Ishikawa (cell line): ENCODE measurements at regions not wholly inside any gene's neighbourhood (a gene's known extent, or its start where the extent isn't known, plus 50 kb on each side); places are given as distances from the start of the nearest gene placed in this dataset.

Experiments
- CEBPB ChIP-seq: IDR thresholded peaks from 2 replicates; pipeline ENCODE4 v1.6.1; 2012
- CREB1 ChIP-seq: IDR thresholded peaks from 2 replicates; pipeline ENCODE4 v1.6.1; 2012; ENCODE audit warnings: low read depth
- EGR1 ChIP-seq: IDR thresholded peaks from 2 replicates; pipeline ENCODE4 v1.6.1; 2012
- EP300 ChIP-seq: IDR thresholded peaks from 2 replicates; pipeline ENCODE4 v1.6.1; 2012; ENCODE audit warnings: borderline replicate concordance
- FOXM1 ChIP-seq: IDR thresholded peaks from 2 replicates; pipeline ENCODE4 v1.6.1; 2012; ENCODE audit warnings: low read depth, borderline replicate concordance
- NFIC ChIP-seq: IDR thresholded peaks from 2 replicates; pipeline ENCODE4 v1.6.1; 2012
- RAD21 ChIP-seq: IDR thresholded peaks from 2 replicates; pipeline ENCODE4 v1.6.1; 2012; ENCODE audit warnings: low read depth
- TAF1 ChIP-seq: IDR thresholded peaks from 2 replicates; pipeline ENCODE4 v1.6.1; 2012; ENCODE audit warnings: low read depth, mild to moderate bottlenecking
- TCF12 ChIP-seq: IDR thresholded peaks from 2 replicates; pipeline ENCODE4 v1.6.1; 2012; ENCODE audit warnings: low read depth
- TEAD4 ChIP-seq: IDR thresholded peaks from 2 replicates; pipeline ENCODE4 v1.6.1; 2012
- YY1 ChIP-seq: IDR thresholded peaks from 2 replicates; pipeline ENCODE4 v1.6.1; 2012; ENCODE audit warnings: low read depth
- ZBTB7A ChIP-seq: IDR thresholded peaks from 2 replicates; pipeline ENCODE4 v1.6.1; 2012; ENCODE audit warnings: low read depth
- TF ChIP-seq, protein P1 (sequence below): IDR thresholded peaks from 2 replicates; pipeline ENCODE4 v1.6.1; 2012
- TF ChIP-seq, protein P2 (sequence below): IDR thresholded peaks from 2 replicates; pipeline ENCODE4 v1.6.1; 2012; ENCODE audit warnings: low read depth, mild to moderate bottlenecking
- TF ChIP-seq, protein P3 (sequence below): IDR thresholded peaks from 2 replicates; pipeline ENCODE4 v1.6.1; 2012

DNA sequence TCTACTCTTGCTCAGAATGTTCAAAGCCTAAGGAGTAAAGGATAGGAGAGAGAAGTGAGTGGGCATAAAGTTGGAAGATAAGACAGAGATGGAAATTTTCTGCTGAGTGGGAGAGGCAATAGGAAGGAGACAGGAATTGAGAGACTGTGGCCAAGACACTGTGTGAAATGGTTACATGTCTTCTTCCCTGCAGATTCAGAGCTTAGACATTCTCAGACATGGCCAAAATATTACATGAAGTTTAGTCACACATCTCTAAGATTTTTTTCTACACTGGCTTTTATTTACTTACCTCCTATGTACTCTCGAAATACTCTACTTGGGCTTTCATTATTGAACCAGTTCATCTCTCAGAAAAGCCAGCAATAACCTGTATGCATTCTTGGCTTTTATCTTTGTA, 363.0 kb upstream of the FANCL start:
- TF ChIP-seq TAF1 (no peak), CREB1 (no peak), EP300 (no peak), TCF12 (no peak), NFIC (no peak), RAD21 (no peak), FOXM1 (no peak)
- TF ChIP-seq, protein P1, sequence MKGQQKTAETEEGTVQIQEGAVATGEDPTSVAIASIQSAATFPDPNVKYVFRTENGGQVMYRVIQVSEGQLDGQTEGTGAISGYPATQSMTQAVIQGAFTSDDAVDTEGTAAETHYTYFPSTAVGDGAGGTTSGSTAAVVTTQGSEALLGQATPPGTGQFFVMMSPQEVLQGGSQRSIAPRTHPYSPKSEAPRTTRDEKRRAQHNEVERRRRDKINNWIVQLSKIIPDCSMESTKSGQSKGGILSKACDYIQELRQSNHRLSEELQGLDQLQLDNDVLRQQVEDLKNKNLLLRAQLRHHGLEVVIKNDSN, result no peak

DNA sequence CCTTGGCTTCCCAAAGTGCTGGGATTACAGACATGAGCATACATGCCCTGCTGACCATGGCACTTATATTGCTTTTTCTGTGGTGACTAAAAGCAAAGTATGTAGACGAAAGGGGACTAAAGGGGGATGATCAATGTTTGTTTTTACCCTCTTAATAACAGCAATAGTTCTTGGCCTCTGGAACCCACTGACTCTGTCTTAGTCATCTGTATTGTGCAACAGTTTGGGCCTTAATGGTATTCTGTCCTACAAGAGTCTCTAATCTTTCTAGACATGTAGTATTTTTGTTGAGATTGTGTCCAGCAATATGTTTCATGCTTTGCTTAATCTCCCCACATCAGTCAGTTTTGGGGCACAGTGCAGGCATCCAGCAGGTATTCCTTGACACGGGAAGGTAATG, 359.9 kb upstream of the FANCL start:
- TF ChIP-seq, protein P2, sequence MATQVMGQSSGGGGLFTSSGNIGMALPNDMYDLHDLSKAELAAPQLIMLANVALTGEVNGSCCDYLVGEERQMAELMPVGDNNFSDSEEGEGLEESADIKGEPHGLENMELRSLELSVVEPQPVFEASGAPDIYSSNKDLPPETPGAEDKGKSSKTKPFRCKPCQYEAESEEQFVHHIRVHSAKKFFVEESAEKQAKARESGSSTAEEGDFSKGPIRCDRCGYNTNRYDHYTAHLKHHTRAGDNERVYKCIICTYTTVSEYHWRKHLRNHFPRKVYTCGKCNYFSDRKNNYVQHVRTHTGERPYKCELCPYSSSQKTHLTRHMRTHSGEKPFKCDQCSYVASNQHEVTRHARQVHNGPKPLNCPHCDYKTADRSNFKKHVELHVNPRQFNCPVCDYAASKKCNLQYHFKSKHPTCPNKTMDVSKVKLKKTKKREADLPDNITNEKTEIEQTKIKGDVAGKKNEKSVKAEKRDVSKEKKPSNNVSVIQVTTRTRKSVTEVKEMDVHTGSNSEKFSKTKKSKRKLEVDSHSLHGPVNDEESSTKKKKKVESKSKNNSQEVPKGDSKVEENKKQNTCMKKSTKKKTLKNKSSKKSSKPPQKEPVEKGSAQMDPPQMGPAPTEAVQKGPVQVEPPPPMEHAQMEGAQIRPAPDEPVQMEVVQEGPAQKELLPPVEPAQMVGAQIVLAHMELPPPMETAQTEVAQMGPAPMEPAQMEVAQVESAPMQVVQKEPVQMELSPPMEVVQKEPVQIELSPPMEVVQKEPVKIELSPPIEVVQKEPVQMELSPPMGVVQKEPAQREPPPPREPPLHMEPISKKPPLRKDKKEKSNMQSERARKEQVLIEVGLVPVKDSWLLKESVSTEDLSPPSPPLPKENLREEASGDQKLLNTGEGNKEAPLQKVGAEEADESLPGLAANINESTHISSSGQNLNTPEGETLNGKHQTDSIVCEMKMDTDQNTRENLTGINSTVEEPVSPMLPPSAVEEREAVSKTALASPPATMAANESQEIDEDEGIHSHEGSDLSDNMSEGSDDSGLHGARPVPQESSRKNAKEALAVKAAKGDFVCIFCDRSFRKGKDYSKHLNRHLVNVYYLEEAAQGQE, result no peak
- TF ChIP-seq, protein P1, result no peak
- TF ChIP-seq YY1 (no peak), EP300 (no peak), CEBPB (no peak), TEAD4 (no peak), TCF12 (no peak), FOXM1 (no peak), TAF1 (no peak), ZBTB7A (no peak), CREB1 (no peak), RAD21 (no peak), NFIC (no peak), EGR1 (no peak)
- TF ChIP-seq, protein P3, sequence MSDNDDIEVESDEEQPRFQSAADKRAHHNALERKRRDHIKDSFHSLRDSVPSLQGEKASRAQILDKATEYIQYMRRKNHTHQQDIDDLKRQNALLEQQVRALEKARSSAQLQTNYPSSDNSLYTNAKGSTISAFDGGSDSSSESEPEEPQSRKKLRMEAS, result no peak

DNA sequence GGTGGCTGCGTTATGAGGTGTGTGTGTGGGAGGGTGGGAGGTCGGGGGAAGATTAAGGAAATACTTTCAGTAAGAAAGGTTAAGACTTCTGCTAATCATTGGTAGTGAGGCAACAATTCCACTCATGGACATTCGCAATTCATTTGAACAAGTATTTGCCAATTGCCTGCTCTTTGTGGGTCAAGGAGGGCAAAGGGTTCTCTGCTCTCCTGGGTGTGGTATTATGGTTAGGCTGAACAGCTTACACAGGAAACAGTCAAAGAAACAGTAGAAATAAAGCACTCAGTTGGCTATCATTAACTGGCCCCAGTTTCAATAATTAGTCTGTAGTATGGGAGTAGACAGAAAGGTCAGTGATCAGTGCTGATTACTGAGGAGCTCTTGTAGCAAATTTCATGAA, 357.0 kb upstream of the FANCL start:
- TF ChIP-seq EP300 (no peak), YY1 (no peak), NFIC (no peak), FOXM1 (no peak)

DNA sequence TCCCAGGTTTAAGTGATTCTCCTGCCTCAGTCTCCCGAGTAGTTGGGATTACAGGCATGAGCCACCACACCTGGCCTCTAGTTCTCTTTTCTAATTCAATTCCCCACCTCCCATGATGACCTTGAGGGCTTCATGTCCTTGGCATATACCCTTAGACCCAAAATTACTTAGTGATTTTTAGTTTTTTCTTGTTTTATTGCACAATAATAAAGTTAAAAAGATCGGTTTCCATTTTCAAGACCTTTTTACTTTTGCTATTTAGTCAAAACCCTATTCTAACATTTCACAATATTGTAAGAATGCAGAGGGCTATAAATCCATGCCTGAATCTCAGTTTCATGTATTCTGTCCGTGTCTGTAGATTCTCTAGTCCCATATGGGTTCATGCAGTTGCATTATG, 354.6 kb upstream of the FANCL start:
- TF ChIP-seq NFIC (no peak), CEBPB (no peak), CREB1 (no peak), YY1 (no peak), TAF1 (no peak), ZBTB7A (no peak), TCF12 (no peak), TEAD4 (no peak), FOXM1 (no peak)
- TF ChIP-seq, protein P2, result no peak
- TF ChIP-seq, protein P1, result no peak

DNA sequence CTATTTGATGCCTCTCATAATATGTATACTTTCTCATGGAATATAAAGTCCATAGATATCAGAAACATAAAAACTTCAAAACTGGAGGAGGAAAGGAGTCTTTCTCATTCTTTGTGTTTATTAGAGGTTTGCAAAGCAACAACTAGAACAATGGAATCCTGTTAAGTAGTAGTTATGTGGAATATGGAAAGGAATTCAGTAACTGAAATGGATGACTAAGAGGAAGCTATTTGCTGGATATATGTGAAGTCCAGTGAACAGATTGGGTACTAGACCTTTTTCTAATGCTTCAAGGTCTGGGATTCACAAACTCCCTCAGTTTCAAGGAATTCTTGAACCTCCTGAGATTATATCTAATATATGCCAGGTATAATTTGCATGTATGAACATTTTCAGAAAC, 353.6 kb upstream of the FANCL start:
- TF ChIP-seq TAF1 (no peak), TEAD4 (no peak), NFIC (no peak), ZBTB7A (no peak), CREB1 (no peak), EP300 (no peak), RAD21 (no peak), YY1 (no peak), CEBPB (no peak), TCF12 (no peak), EGR1 (no peak), FOXM1 (no peak)
- TF ChIP-seq, protein P1, result no peak
- TF ChIP-seq, protein P2, result no peak
- TF ChIP-seq, protein P3, result no peak
